OCI-LY3 (cell line): ENCODE measurements at regions not wholly inside any gene's neighbourhood (a gene's known extent, or its start where the extent isn't known, plus 50 kb on each side); places are given as distances from the start of the nearest gene placed in this dataset.

Experiments used
- EZH2phosphoT487 ChIP-seq: fragments of 200-600 bp; shearing (Covaris generic); IDR thresholded peaks from 2 replicates; pipeline ENCODE4 v1.6.1; 2018; ENCODE audit warnings: antibody characterized with exemption, mixed run types, low read depth
- TF ChIP-seq, protein P1 (sequence below): fragments of 200-600, 300-600 bp; sonication (generic); IDR thresholded peaks from 2 replicates; pipeline ENCODE4 v1.5.1; 2014; ENCODE audit warnings: antibody characterized with exemption, low read length, low read depth

- TF ChIP-seq, protein P1, sequence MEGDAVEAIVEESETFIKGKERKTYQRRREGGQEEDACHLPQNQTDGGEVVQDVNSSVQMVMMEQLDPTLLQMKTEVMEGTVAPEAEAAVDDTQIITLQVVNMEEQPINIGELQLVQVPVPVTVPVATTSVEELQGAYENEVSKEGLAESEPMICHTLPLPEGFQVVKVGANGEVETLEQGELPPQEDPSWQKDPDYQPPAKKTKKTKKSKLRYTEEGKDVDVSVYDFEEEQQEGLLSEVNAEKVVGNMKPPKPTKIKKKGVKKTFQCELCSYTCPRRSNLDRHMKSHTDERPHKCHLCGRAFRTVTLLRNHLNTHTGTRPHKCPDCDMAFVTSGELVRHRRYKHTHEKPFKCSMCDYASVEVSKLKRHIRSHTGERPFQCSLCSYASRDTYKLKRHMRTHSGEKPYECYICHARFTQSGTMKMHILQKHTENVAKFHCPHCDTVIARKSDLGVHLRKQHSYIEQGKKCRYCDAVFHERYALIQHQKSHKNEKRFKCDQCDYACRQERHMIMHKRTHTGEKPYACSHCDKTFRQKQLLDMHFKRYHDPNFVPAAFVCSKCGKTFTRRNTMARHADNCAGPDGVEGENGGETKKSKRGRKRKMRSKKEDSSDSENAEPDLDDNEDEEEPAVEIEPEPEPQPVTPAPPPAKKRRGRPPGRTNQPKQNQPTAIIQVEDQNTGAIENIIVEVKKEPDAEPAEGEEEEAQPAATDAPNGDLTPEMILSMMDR: no peak
- no peak for TF ChIP-seq EZH2phosphoT487
These were observed 208.7 kb downstream of the CHIC2 start for GRCh38 chr4:53855581-53856250.
